Activated naive CD4-positive, alpha-beta T cell (primary cell): ENCODE measurements at regions not wholly inside any gene's neighbourhood (a gene's known extent, or its start where the extent isn't known, plus 50 kb on each side); places are given as distances from the start of the nearest gene placed in this dataset.
A peak's percentile ranks its signal among the peaks of the same experiment; 100 is the strongest.
"Not testable (repeated sequence)": the region's sequence is repeated elsewhere in the genome, so short reads cannot be mapped to it uniquely, and the experiment has no call there.

Source experiments
- DNase-seq, 4 experiments: peaks; one replicate each; lab custom pipeline; 2025; lab: John Stamatoyannopoulos, UW

DNA sequence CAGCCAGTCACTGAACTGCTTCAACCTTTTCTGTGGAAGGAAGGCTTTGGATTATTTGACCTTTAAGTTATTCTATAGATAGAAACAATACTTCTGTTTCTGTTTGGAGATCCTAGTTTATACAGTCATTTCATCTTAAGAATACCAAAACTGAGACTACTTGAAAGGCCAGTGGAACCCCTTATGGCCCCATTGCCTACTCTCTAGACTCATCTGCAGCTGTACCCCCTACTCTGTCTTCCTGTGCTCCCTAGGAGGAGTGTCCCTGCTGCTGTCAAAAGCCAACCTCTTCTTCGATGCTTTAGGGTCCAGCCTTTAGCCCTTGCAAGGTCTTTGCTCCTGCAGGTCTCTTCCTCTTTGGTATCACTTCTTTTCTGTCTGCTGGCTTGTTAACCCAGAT lies 169.6 kb downstream of the EDEM1 start:
- DNase-seq: no peak

DNA sequence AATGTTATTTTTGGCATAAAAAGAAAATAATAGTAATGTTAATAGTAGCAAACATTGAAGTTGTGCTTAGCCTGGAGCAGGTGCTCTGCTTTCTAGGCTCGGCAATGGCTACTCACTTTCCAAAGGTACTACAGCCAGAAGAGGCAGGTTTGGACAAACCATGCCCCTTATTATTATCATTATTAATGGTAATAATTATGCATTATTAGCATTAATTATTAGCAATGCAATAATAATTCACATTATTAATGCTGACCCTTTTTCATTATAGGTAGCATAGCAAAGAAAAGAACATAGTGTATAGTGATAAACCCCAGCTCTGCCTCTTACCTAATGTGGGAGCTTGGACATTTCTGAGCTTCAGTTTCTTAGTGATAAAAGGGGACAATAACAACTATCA lies 171.4 kb downstream of the EDEM1 start:
- no peak for DNase-seq

DNA sequence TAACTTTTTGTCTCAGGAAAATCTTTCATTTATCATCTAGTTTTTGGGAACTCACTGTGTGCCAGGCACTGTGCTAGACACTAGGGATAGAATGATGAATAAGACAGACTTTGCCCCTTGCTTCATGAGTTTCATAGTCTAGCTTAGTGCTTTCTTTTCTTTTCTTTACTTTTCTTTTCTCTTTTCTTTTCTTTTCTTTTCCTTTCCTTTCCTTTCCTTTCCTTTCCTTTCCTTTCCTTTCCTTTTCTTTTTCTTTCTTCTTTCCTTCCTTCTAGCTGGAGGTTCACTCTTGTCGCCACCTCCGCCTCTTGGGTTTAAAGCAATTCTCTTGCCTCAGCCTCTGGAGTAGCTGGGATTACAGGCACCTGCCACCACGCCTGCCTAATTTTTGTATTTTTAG lies 172.9 kb downstream of the EDEM1 start:
- DNase-seq: no peak

DNA sequence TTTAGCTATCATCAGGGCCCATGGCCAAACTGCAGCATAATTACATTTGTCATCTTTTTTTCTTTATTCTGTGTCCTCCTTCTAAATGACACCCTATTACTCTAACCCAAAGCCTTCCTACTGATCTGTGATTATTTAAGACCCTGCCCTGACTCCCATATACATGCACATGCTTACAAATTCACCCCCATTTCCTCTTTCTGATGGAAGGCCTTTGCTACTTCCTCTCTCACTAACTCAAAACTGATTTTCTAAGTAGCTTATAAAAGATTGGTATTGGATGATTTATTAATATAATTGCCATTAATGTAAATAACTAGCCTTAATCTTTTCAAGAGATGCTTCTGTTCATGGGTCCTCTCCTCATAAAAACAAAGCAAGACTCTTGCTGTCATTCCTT lies 179.2 kb downstream of the EDEM1 start:
- DNase-seq: no peak

DNA sequence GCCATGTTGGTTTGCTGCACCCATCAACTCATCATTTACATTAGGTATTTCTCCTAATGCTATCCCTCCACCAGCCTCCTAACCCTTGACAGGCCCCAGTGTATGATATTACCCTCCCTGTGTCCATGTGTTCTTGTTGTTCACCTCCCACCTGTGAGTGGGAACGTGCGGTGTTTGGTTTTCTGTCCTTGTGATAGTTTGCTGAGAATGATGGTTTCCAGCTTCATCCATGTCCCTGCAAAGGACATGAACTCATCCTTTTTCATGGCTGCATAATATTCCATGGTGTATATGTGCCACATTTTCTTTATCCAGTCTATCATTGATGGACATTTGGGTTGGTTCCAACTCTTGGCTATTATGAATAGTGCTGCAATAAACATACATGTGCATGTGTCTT lies 184.0 kb downstream of the EDEM1 start:
- DNase-seq: not testable (repeated sequence)

DNA sequence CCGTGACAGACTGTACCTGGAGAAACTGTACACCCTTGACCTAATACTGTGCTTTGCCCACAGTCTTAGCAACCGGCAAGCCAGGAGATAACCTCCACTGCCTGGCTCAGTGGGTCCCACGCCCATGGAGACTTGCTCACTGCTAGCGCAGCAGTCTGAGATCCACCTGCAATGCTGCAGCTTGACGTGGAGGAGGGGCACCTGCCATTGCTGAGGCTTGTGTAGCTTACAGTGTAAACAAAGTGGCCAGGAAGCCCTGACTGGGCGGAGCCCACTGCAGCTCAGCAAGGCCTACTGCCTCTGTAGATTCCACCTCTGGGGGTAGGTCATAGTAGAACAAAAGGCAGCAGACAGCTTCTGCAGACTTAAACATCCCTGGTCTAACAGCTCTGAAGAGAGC lies 189.3 kb downstream of the EDEM1 start:
- DNase-seq: no peak

DNA sequence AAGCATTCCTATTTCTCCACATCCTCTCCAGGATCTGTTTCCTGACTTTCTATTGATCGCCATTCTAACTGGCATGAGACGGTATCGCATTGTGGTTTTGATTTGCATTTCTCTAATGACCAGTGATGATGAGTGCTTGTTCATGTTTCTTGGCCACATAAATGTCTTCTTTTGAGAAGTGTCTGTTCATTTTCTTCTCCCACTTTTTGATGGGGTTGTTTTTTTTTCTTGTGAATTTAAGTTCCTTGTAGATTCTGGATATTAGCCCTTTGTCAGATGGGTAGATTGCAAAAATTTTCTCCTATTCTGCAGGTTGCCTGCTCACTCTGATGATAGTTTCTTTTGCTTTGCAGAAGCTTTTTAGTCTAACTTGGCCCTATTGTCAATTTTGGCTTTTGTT lies 191.8 kb downstream of the EDEM1 start:
- not testable (repeated sequence) for DNase-seq

DNA sequence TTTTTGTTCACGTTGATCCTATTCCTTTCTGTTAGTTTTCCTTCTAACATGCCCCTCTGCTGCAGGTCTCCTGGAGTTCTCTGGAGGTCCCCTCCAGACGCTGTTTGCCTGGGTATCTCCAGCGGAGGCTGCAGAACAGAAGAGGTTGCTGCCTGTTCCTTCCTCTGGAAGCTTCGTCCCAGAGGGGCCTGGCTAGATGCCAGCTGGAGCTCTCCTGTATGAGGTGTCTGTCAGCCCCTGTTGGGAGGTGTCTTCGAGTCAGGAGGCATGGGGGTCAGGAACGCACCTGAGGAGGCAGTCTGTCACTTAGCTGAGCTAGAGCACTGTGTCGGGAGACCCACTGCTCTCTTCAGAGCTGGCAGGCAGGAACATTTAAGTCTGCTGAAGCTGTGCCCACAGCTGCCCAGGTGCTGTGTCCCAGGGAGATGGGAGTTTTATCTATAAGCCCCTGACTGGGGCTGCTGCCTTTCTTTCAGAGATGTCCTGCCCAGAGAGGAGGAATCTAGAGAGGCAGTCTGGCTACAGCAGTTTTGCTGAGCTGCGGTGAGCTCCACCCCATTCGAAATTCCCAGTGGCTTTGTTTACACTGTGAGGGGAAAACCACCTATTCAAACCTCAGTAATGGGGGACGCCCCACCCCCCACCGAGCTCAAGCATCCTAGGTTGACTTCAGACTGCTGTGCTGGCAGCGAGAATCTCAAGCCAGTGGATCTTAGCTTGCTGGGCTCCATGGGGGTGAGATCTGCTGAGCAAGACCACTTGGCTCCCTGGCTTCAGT lies 196.2 kb downstream of the EDEM1 start:
- DNase-seq: not testable (repeated sequence)

DNA sequence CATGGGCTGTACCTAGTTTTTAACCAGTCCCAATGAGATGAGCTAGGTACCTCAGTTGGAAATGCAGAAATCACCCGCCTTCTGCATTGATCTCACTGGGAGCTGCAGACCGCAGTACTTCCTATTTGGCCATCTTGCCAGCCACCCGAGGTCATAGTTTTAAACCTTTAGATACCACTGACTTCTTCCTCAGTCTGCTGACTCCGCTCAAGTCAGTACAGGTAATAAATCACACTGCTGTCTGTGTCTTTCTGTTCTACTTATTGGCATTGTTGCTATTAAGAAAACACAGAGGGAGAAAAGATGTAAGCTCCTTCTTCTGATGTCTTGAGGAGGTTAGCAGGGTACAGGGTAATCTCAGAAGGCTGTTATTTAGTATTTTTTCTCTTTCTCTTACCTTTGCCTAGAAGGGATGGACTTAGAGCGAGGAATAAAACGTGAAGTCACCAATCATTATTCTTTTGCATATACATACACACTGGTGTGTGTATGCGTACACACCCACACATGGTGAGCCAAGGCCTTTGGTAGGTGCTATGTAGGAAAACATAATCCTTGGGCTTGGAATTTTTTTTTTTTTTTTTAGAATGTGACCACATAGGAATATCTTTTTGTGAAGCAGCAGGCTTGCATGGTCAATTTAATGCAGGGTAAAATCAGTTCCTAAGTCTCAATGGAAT lies 197.2 kb downstream of the EDEM1 start:
- DNase-seq: no peak

DNA sequence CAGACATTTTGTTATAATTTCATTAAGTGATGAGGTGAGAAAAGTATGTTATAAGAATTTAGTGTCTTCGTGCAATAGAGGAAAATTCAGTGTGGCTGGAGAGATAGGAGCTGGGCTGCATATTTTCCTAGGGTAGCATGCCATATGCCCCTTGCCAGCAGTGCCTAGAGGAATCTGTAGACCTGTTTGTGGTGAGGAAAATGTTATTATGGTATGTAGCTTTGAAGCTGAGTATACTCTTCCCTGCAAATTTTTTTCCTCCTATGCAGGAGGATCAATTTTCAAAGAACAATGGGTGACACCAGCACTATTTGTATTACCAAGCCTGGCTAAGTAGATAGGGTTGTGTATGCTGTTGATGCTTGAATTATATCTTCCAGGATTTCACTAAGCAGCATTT lies 200.6 kb downstream of the EDEM1 start:
- DNase-seq: no peak

DNA sequence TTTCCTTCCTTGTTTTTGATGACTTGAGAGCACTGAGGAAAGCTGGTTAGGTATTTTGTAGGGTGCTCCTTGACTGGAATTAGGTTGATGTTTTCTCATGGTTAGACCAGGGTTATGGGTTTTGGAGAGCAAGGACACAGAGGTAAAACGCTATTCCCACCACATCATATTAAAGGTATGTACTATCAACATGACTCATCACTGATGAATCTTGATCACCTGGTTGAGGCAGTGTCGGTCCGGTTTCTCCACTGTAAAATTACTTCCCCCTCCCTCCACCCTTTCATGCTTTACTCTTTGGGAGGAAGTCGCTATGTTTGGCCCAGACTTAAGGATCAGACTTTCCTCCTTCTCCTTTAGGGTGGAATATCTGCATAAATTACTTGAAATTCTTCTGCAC lies 201.6 kb downstream of the EDEM1 start:
- no peak for DNase-seq

DNA sequence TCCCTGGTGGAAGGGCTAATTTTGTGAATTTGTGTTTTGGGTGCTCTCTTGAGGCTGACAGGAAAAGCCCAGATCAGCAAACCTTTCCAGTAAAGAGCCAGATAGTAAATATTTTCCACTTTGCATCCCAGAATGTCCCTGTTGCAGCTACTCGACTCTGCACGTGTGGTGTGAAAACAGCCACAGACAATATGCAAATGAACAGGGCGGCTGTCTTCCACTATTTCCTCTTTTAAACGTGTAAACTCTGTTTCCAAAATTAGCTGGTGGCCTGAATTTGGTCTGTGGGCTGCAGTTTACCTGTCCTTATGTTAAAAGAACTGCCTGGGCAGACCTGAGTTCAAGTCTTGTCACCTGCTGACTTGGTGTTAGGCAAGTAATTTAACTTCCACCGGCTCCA lies 202.7 kb downstream of the EDEM1 start:
- DNase-seq: no peak

DNA sequence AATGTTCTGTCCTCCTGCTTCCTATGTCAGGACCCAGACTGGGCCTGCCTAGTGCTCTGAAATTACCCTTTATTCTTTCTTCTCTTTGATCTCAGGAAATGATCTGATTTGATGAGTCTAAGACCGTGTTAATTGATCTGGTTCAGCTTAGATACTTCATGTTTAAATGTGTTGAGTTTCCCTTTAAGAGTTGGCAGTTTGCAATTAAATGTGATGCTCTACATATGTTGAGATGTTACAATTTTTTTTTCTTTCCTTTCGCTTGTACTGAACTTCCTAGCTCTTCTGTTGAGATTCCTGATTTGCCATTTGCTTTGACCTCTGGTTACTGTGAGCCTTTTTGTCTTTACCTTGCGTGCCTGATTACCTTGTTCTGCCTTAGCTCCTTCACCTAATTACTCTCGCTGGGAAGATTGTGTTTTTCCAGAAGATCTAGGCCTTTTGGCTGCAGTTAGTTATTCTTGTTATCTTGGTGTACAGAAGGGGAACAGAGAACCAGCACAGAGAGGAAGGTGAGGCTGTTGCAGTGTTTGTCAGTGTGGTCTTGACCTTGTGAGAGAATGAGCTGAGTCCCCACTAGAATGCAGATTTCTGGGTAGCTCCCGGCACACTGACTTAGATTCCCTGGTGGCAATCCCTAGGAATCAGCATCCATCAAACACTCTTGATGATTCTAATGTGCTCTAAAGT lies 203.6 kb downstream of the EDEM1 start:
- no peak for DNase-seq

DNA sequence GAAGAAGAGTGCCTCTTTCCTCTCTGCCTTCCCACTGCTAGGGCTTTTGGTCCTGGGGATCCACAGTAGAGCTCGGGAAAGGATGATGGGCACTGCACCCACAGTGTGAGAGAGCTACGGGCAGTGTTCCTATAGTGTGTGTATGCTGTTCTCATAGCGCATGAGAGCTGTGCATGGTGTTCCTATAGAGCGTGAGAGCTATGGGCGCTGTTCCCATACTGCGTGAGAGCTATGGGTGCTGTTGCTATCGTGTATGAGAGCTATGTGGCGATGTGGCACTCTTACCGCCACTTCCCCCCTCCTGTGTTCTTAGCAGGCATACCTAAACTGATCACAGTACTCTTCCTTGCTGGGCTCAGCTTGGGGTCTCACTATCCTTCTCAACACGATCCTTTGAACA lies 213.5 kb downstream of the EDEM1 start:
- DNase-seq: no peak

DNA sequence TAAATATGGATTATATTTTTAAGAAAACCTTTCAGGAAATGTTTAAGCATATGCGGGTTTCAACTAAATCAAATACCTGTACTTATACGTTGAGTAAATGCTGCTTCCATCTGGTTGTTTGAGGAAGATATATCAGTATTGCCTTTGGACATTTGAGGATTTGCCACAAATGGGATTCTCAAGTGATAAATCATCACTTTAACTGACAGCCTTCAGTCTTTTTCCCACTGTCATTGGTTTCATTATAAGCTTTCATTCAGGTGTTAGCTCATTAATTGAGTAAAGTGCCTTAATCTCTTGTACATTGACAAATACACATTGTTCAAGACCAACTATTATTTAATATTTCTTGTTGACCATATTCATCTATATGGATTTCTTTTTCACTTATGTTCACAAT lies 217.2 kb downstream of the EDEM1 start:
- DNase-seq: no peak

DNA sequence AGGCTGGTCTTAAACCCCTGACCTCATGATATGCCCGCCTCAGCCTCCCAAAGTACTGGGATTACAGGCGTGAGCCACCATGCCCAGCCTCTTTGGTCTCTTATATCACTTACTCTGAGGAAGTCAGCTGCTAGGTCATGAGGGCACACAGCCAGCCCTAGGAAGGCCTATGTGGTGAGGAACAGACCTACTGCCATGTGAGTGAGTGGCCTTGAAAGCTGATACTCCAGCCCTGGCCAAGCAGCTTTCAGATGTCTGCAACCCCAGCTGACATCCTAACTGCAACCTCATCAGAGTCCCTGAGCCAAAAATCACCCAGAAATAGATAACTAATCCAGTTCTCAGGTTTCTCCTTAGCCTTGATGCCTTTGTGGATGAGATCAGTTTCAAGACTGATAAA lies 224.3 kb downstream of the EDEM1 start:
- no peak for DNase-seq

DNA sequence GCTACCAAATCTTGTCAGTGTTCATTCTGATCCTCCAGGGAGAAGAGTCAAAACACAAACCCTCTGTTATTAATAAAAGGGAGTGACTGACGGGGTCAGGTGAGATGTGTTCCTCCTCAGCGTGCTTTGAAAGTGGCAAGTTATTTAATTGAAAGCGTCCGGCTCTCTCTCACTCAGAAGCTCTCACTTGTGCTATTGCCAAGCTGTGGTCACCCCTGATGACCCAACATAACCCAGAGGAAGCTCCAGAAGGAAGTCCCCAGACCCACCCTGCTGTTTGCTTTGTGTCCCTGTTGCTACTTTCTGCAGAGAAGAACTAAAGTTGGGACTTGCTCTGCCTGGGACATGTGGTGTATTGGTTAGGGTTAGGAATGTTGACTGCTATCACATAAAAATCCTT lies 235.6 kb downstream of the EDEM1 start:
- DNase-seq: no peak

DNA sequence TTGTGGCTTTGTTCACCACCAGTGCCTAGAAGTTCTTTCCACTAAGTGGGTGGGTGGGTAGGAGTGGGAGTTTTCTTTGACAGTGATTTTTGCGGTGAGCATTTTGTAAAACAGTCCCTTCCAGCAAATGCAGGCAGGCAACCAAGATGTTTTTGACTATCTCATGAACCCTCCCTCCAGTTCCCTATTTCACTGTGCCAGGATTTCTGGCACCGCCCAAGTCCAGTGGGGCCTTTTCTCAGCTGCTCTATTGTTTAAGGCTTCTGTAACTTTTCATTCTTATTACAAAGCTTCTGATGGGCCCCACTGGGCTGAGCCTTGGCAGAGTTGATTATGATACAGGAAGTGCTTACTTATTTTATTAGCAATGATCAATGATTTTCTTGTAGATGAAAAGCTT lies 236.0 kb downstream of the EDEM1 start:
- no peak for DNase-seq

DNA sequence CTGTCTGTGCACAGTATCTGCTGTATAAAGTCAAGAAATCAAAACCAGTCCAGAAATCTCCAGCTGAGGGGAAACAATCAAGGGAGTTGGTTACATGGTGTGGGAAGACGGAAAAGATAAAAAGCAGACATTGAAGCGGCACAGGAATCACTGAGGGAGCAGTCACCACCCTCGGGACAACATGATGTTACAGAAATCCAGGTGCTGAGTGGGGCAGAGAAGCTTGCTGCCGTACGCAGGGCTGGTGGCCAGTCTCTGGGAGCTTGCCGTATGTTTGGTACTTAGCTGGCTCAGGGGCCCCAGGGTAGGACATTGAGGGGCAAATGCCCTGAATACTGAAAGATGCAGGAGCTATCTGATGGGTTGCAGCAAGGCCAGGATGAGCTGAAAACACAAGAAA lies 237.9 kb downstream of the EDEM1 start:
- no peak for DNase-seq

DNA sequence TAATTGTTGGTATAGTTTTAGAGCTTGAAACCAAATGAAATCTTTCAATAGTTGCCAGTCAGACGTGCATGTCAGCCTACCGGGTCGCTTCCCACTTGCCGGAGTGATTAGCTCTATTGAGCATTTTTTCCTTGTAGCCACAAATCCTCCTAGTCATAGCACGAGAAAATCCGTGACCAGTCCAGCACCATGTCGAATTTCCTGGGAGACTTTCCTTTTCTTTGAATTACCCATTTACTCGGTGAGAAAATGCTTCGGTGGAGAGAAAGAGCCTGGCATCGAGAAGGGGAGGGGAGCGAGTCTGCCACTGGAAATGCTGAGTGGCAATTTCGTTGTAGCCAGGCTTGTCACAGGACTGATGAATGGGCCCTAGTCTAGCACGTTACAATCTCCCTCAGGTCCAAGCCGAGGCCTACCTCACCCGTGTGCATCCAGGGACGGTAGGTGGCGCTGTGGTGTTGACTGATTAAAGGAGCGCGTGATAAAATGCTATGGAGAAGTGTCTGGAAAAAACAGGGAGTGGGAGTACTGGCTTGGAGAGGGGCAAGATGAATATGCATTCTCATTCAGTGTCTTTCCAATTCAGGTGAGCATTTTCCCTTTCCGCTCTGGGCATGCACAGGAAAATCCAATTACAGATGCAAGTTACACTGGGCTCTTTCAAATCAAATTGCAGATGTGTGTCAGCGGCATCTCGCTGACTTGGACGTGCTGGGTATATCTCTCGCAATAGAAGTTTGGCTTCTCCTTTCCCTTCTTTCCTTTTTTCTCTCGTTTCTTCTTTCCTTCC lies 238.8 kb downstream of the EDEM1 start:
- DNase-seq: peak in 3 of 4 experiments; percentile 21 to 36 (median 23)

DNA sequence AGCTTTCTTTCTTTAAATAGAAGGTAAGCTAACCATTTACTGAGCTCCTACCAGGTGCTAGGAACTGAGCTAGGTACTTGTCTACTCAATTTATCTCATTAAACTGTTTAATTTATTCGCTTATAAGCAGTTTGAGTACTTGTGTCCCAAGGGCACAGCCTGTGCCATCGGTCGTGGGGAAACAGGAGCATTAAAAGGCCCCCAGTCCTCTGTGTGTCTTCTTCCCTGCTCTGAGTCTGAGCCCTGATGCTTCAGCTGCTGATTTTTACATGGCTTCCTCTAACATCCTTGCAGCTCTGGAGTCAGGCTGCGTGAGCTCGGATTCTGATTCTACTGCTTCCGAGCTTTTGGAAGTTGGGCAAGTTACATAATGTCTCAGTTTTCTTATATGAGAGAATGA lies 239.5 kb downstream of the EDEM1 start:
- DNase-seq: no peak

DNA sequence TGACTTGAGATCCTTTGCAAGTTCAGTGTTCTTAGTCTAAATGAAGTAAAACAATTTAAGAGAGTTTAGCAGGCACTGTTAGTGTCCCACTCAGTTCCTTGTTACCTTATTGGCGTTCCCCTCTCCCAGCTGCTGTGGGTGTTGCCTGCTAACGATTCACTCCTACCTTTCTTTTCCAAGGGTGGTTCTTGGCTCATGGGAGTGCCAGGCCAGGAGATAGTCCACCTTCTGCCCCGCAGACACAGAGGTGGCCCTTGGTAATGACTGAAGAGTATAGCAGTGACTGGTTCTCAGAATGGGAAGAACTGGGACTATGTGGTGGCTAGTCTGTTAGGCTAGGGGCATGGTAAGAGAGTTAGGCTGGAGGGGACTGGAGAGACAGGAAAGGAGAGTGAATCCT lies 240.4 kb downstream of the EDEM1 start:
- DNase-seq: no peak
